Adrenal gland (tissue), 9 donors: ENCODE measurements at regions not wholly inside any gene's neighbourhood (a gene's known extent, or its start where the extent isn't known, plus 50 kb on each side); places are given as distances from the start of the nearest gene placed in this dataset.

Experiments used
- DNase-seq, 7 donors: peaks; one replicate each; pipeline ENCODE4 v3.0.0-alpha.2; 2019 to 2020
- H3K27ac ChIP-seq, 5 donors: fragments of 200-600 bp; sonication (generic) in 4 of 5; 1 replicate in 3 of 5; 2 replicates in 2 of 5; pipeline versions ENCODE4 v1.5.1 to v1.8.0; 2016 to 2020; ENCODE audit warnings: mild to moderate bottlenecking in 1 of 5
- H3K27me3 ChIP-seq: fragments of 200-600 bp; 2 replicates; pipeline ENCODE4 v1.8.0; 2021
- H3K36me3 ChIP-seq, 2 donors: fragments of 200-600 bp; replicated peaks in 1 of 2; 1 replicate in 1 of 2; 2 replicates in 1 of 2; pipeline versions ENCODE4 v1.5.1 to v1.8.0; 2018 to 2022
- H3K4me1 ChIP-seq, 2 donors: fragments of 200-600 bp; replicated peaks in 1 of 2; 1 replicate in 1 of 2; 2 replicates in 1 of 2; pipeline versions ENCODE4 v1.5.1 to v1.8.0; 2018 to 2021
- H3K4me3 ChIP-seq, 4 donors: fragments of 200-600 bp; sonication (generic) in 3 of 4; one replicate each; pipeline ENCODE4 v1.5.1; 2016 to 2018
- H3K9me3 ChIP-seq, 3 donors: fragments of 200-600 bp; sonication (generic) in 1 of 3; replicated peaks in 1 of 3; 1 replicate in 2 of 3; 2 replicates in 1 of 3; pipeline versions ENCODE4 v1.5.1 to v1.8.0; 2016 to 2021
- CTCF ChIP-seq, 6 experiments: fragments of 450-650 bp in 4 of 6; fragments of 200-600 bp in 2 of 6; sonication (generic) in 1 of 6; IDR thresholded peaks; 1 replicate in 5 of 6; 2 replicates in 1 of 6; pipeline versions ENCODE4 v1.5.1 to v1.8.0; 2016 to 2021; ENCODE audit warnings: antibody characterized with exemption in 6 of 6, mild to moderate bottlenecking in 2 of 6, moderate library complexity in 1 of 6
- POLR2A ChIP-seq, 2 donors: fragments of 450-650 bp; IDR thresholded peaks; one replicate each; pipeline ENCODE4 v1.6.1; 2017; ENCODE audit warnings: antibody characterized with exemption in 2 of 2, mild to moderate bottlenecking in 2 of 2, moderate library complexity in 1 of 2
- WGBS, 4 donors: extraction: QIAGEN DNeasy Blood & Tissue Kit in 2 of 4; methylation state at CpG; one replicate each; pipeline versions ENCODE4 v1.1.5 to v1.1.7; 2013 to 2017; 5-methylcytosine and 5-hydroxymethylcytosine counted together
- intact Hi-C, 2 donors: fragments of 100-400 bp; cut with DNase I; formaldehyde crosslinking; loops; one replicate each; pipeline versions ENCODE4 v1.14.1 to v1.15.0; 2022 to 2023
- small RNA-seq, 2 donors: library from RNA; depleted of rRNA; stranded (forward); fragments of <200 nt; gene quantifications; one replicate each; pipeline ENCODE3, GENCODE V24; 2016
- donor health status: healthy with polysubstance abuse.
- donor health status: Bipolar disorder and iron deficiency.
- donor health status: DM: yes; HTN: yes; CAD: no.
- donor health status: DM: no; HTN: no; CAD: no.
- donor health status: DM: no; HTN: no; CAD: no.

GRCh38 chr14:25756876-25757275, 706.9 kb upstream of the STXBP6 start:
- Histone ChIP-seq H3K27me3 (no peaks in the 10 kb centered on the region), H3K4me1 (no peaks in the 10 kb centered on the region), H3K9me3 (no peaks in the 10 kb centered on the region), H3K27ac (no peak overlapping the region), H3K4me3 (no peak overlapping the region), H3K36me3 (no peaks in the 10 kb centered on the region)
- intact Hi-C loops: no loop called here
- no peak for TF ChIP-seq CTCF (IDR thresholded peaks at IDR 0.05)
- no peak for TF ChIP-seq POLR2A (IDR thresholded peaks at IDR 0.05)
- no peak for DNase-seq
- 74 to 82% (median 77%) methylated on average over 4 of the region's 4 CpGs for WGBS, 4 donors

GRCh38 chr14:25753130-25753529, 703.2 kb upstream of the STXBP6 start:
- Histone ChIP-seq H3K4me1 (no peaks in the 10 kb centered on the region), H3K4me3 (no peak overlapping the region), H3K9me3 (no peaks in the 10 kb centered on the region), H3K27ac (no peak overlapping the region), H3K36me3 (no peaks in the 10 kb centered on the region), H3K27me3 (no peaks in the 10 kb centered on the region)
- DNase-seq: no peak
- intact Hi-C loops: no loop called here
- TF ChIP-seq CTCF (IDR thresholded peaks at IDR 0.05) (no peak), POLR2A (IDR thresholded peaks at IDR 0.05) (no peak)
- WGBS, 4 donors: 52 to 68% (median 66%) methylated on average over 4 of the region's 4 CpGs

GRCh38 chr14:25750436-25750835, 700.5 kb upstream of the STXBP6 start:
- no peak overlapping the region for H3K4me3 ChIP-seq
- H3K36me3 ChIP-seq: no peaks in the 10 kb centered on the region
- whole genome bisulfite sequencing, 4 donors: 52 to 75% (median 66%) methylated on average over 1 of the region's 1 CpG
- no peaks in the 10 kb centered on the region for H3K27me3 ChIP-seq
- DNase-seq: no peak
- no peak overlapping the region for H3K27ac ChIP-seq
- no peaks in the 10 kb centered on the region for H3K9me3 ChIP-seq
- H3K4me1 ChIP-seq: no peaks in the 10 kb centered on the region
- TF ChIP-seq CTCF (IDR thresholded peaks at IDR 0.05) (no peak), POLR2A (IDR thresholded peaks at IDR 0.05) (no peak)
- intact Hi-C loops: no loop called here

Small RNAs in the stretch of these regions (small RNA-seq; reads per million reads assigned to genes)
- gene RF00440: 0 to 0.08 reads per million in 2 donors
